ENCODE measurements at regions not wholly inside any gene's neighbourhood (a gene's known extent, or its start where the extent isn't known, plus 50 kb on each side); places are given as distances from the start of the nearest gene placed in this dataset.
"Not testable (repeated sequence)": the region's sequence is repeated elsewhere in the genome, so short reads cannot be mapped to it uniquely, and the experiment has no call there.

DNA sequence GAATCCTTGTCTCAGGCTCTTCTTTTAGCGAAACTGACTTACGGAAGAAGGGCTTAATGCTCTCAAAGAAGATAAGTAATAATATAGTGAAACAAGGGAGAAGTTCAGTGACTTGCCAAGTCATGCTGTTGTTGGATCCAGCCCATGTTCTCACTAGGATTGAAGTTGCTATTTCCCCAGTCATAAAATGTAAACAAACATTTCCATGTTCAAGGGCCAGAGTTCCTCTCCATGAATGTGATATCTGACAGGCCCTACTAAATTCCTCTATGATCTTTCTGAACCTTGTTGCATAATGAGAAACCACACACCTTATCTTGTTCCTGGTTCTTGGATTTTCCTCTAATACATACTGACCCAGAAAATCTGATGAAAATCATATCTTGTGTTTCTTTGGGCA lies 876.5 kb upstream of the B3GALT2 start:
- DNase-seq (ENCODE audit: low spot score) = no peak

GRCh38 chr1:194062526-194062925 lies 876.1 kb upstream of the B3GALT2 start:
- no peak for DNase-seq (ENCODE audit: low spot score)

DNA sequence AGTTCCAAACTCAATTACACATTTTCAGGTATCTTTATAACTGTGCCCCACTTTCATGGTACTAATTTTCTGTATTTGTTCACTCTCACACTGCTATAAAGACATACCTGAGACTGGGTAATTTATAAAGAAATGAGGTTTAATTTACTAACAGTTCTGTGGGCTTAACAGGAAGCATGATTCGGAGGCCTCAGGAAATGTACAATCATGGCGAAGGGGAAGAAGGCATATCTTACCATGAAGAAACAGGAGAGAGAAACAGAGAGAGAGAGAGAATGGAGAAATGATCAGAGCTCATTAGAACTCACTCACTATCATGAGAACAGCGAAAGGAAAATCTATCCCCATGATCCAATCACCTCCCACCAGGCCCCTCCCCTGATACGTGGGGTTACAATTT lies 874.1 kb upstream of the B3GALT2 start:
- no peak for DNase-seq (ENCODE audit: low spot score)

DNA sequence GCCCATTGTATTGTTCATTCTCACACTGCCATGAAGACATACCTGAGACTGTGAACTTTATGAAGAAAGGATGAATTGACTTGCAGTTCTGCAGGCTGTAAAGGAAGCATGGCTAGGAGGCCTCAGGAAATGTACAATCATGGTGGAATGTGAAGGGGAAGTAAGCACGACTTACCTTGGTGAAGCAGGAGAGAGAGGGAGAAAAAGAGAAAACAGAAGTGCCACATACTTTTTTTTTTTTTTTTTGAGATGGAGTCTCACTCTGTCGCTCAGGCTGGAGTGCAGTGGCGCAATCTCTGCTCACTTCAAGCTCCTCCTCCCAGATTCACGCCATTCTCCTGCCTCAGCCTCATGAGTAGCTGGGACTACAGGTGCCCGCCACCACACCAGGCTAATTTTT lies 871.9 kb upstream of the B3GALT2 start:
- DNase-seq (ENCODE audit: low spot score) = not testable (repeated sequence)

GRCh38 chr1:194056169-194056568 lies 869.8 kb upstream of the B3GALT2 start:
- peak; percentile 25 for DNase-seq (ENCODE audit: low spot score)

- no peak for DNase-seq (ENCODE audit: low spot score)
These were observed 869.1 kb upstream of the B3GALT2 start for GRCh38 chr1:194055536-194055935.

DNA sequence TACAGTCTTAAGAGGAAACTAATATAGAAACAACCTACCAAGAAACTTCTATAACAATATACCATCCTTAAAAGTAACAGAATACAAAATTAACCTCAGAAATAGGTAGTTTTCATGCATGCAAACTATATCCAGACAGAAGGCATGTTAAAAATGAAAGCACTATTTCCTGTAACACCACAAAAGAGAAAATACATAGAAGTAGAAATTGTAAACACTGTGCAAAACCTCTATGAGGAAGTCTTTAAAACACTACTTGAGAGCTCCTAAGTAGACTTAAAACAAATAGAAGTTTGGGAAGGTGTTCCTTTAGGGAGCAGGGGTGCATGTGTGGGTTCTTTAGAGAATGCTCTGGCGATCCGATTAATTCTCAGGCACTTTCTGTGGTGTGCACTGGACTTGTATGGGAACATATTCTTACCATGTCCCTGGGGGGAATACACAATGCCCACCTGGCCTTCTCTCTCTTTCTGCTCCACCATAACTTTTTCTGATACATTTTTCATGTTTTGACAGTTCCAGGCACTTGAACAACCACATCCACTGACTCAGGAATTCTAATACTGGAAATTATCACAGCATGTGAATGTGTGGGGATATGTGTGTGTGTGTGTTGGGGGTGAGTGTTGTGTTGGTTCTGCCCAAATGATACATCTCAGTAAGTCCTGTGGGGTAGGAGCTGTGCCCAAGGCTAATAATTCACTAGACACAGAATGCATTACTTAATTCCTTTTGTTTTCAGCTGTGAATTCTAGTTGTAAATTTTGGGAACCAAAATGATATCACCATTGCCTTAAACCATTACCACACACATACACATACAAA lies 866.3 kb upstream of the B3GALT2 start:
- no peak for DNase-seq (ENCODE audit: low spot score)

DNA sequence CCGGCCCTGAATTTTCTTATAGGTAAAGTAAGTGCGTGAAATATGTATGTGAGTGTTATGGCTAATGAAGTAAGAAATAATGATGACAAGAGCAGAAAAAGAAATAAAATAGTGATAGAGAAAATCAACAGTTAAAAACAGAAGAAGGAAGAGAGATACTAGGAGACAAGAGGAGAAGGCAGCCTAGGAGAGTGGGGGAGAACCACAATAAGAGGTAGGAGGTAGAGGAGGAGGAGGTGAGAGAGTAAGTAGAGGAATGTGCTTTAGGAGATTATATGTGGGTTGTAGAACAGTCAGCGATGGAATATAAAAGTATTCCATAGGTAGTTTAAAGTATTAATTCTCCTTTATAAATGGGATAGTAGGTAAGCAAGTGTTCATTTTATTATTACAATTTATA lies 861.5 kb upstream of the B3GALT2 start:
- DNase-seq (ENCODE audit: low spot score) = no peak

GRCh38 chr1:194047206-194047605 lies 860.8 kb upstream of the B3GALT2 start:
- DNase-seq (ENCODE audit: low spot score) = no peak

- no peak for DNase-seq (ENCODE audit: low spot score)
These were observed 859.0 kb upstream of the B3GALT2 start for GRCh38 chr1:194045416-194045815.

- DNase-seq (ENCODE audit: low spot score) = no peak
These were observed 858.5 kb upstream of the B3GALT2 start for GRCh38 chr1:194044892-194045291.

DNA sequence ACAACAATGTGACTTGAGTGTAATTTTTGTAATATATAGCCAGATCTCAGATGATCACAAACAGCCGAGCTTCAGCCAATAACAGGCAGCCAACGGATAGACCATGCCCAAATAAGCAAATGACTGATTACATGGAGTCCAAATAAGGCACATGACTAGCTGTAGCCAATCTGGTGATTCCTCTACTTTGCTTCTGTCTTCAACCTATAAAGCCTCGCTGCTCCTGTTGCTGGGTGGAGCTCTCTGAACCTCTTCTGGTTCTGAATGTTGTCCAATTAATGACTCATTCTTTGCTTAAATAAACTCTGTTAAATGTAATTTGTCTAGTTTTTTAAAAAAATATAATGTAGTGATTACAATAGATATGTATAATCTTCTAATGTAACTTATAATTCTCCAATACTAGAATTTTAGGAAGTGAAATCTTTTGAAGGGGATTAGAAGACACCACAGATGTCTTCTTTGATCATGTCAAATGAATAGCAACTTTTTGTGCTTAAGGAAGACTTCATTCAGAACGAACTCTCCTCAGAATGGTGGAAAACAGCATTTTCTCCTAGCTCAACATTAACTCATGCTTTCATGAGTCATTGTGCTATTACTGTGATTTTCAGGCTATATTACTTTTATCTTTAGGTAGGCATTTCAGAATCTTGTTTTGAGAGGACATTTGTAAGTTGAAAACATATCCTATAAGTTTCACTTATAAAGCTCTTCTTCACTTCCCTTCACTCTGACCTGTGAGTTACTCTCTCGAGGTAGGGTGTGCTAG lies 857.8 kb upstream of the B3GALT2 start:
- no peak for DNase-seq (ENCODE audit: low spot score)

GRCh38 chr1:194042736-194043135 lies 856.3 kb upstream of the B3GALT2 start:
- no peak for DNase-seq (ENCODE audit: low spot score)

GRCh38 chr1:194040496-194040895 lies 854.1 kb upstream of the B3GALT2 start:
- DNase-seq (ENCODE audit: low spot score) = no peak

DNA sequence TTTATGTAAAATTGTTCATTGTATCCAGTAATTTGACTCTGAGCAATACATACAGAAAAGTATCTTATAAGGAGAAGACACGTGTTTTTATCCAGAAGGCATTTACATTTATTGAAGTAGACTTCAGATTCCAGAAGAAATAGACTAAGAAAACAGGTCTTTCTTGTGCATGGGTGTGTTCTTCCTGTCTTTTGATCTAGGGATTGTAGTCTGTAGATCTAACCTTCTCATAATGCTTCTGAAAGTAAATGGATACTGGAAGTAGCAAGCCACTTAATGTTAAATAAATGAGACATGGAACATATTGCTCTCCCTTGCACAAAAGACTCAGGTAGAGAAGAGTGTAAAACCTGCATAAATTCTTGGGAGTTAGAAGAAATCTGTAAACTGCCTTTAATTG lies 853.2 kb upstream of the B3GALT2 start:
- DNase-seq (ENCODE audit: low spot score) = no peak

DNA sequence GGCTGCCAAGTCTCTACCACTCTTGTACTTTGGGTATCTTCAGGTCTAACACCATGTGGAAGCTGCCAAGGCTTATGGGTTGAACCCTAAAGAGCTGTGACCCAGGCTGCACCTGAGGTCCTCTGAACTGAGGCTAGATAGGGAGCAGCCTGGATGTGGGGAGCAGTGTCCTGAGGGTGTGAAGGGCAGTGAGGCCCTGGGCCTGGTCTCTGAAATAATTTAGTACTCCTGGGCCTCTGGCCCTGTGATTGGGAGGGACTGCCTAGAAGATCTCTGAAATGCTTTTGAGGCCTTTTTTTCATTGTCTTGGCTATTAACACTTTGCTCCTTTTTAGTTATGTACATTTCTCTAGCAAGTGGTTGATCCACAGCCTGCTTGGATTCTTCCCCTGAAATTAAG lies 847.2 kb upstream of the B3GALT2 start:
- no peak for DNase-seq (ENCODE audit: low spot score)

DNA sequence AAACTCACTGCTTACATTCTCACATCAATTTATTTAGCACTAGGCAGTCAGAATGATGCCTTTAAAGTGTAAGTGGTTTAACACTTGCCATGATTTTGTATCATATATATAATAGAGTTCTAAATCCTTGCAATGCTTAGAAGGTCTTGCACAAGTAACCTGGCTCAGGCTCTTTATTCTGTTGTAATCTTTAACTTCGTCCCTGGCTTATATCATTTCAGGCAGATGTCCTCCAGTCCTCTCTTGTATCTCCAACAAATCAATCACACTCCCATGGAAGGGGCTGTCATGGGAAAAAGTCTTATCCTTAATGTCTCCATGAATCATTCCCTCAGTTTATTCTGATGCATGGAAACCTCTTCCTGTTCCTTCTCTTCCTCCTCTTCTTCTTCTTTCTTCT lies 841.6 kb upstream of the B3GALT2 start:
- no peak for DNase-seq (ENCODE audit: low spot score)

- DNase-seq (ENCODE audit: low spot score) = no peak
These were observed 840.0 kb upstream of the B3GALT2 start for GRCh38 chr1:194026422-194026821.

GRCh38 chr1:194024659-194025058 lies 838.2 kb upstream of the B3GALT2 start:
- DNase-seq (ENCODE audit: low spot score) = no peak

- no peak for DNase-seq (ENCODE audit: low spot score)
These were observed 827.6 kb upstream of the B3GALT2 start for GRCh38 chr1:194014014-194014413.

DNA sequence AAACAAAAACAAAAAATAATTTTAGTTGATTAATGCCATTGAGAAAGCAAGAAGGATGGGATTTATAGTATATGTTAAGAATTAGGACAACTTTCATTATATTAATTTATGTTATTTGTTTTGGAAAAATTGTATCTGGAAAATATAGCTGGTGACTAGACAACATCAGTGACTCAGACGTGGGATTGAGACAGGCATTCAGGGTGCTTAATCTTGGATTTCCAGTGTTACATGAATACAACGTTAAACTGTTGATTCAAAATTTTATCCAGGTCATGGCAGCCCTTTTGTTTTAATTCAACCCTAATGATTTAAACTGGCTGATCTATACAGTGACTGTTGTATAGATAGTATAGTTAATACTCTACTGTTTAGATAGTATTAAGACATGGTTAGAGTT lies 827.1 kb upstream of the B3GALT2 start:
- DNase-seq (ENCODE audit: low spot score) = no peak

DNA sequence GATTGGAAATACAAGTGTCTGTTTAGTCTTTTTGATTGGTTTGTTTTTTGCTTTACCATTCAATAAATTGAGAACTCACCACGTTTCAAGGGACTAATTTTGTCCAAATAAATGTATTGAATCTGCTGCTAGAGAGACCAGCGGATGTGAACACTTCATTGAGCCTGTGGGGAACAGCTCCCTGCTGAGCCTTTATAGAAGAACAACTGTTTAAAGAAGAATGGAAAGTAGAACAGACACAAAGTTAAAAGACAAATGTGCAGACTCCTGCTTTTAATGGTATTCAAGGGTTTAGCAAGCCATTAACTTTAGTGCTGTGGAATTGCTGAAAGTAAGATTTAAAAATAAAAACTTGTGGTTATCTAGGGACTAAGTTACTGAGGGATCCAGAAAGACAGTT lies 817.7 kb upstream of the B3GALT2 start:
- no peak for DNase-seq (ENCODE audit: low spot score)

DNA sequence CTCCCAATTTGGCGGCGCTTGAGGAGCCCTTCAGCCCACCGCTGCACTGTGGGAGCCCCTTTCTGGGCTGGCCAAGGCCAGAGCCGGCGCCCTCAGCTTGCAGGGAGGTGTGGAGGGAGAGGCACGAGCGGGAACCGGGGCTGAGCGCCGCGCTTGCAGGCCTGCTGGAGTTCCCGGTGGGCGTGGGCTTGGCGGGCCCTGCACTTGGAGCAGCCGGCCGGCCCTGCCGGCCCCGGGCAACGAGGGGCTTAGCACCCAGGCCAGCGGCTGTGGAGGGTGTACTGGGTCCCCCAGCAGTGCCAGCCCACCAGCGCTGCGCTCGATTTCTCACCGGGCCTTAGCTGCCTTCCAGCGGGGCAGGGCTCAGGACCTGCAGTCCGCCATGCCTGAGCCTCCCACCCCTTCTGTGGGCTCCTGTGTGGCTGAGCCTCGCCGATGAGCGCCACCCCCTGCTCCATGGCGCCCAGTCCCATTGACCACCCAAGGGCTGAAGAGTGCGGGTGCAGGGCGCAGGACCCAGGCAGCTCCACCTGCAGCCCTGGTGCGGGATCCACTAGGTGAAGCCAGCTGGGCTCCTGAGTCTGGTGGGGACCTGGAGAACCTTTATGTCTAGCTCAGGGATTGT lies 815.4 kb upstream of the B3GALT2 start:
- not testable (repeated sequence) for DNase-seq (ENCODE audit: low spot score)
